AG10803 (cell line): ENCODE measurements at regions not wholly inside any gene's neighbourhood (a gene's known extent, or its start where the extent isn't known, plus 50 kb on each side); places are given as distances from the start of the nearest gene placed in this dataset.
"Not testable (repeated sequence)": the region's sequence is repeated elsewhere in the genome, so short reads cannot be mapped to it uniquely, and the experiment has no call there.

Experiments
- DNase-seq: peaks from one replicate; pipeline ENCODE4 v3.0.0; 2010; ENCODE audit warnings: low read depth
- H3K4me3 ChIP-seq: 2 replicates; pipeline ENCODE4 v1.5.1; 2011; ENCODE audit warnings: mild to moderate bottlenecking, low read length, control low read depth
- CTCF ChIP-seq: conservative IDR thresholded peaks from 2 replicates; pipeline ENCODE4 v1.5.1; 2011; ENCODE audit warnings: mild to moderate bottlenecking, low read length, control low read depth, inconsistent platforms

- H3K4me3 ChIP-seq, result no peak overlapping the region
- no peak for TF ChIP-seq CTCF
- peak; percentile 61 for DNase-seq
Measured at GRCh38 chr15:88994286-88994685, 81.1 kb upstream of the MFGE8 start.

GRCh38 chr15:88995449-88995848 is 82.3 kb upstream of the MFGE8 start:
- no peak for TF ChIP-seq CTCF
- no peak overlapping the region for H3K4me3 ChIP-seq
- DNase-seq, result peak; percentile 46

- no peak for DNase-seq
- TF ChIP-seq CTCF, result no peak
- H3K4me3 ChIP-seq, result no peak overlapping the region
Measured at GRCh38 chr15:88997531-88997930, 84.4 kb upstream of the MFGE8 start.

- DNase-seq, result no peak
- H3K4me3 ChIP-seq, result no peak overlapping the region
- TF ChIP-seq CTCF, result no peak
Measured at GRCh38 chr15:88998980-88999713, 86.0 kb upstream of the MFGE8 start.

DNA sequence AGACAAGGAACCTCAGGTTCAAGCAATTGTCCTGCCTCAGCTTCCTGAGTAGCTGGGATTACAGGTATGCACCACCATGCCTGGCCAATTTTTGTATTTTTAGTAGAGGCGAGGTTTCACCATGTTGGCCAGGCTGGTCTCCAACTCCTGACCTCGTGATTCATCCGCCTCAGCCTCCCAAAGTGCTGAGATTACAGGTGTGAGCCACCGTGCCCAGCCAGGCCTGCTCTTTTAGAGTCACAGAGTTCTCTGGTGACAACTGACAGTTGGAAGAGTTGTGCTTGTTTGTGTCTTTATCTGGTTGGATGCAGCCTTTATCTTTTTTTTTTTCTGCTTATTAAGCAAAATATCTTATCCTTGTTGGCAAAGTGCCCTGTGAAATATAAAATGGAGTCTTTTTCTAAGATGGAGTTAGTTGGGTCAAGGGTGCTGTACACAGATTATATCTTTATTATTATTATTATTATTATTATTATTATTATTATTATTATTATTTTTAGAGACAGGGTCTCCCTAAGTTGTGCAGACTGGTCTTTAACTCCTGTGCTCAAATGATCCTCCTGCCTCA is 86.5 kb upstream of the ABHD2 start:
- not testable (repeated sequence) for H3K4me3 ChIP-seq, DNase-seq

- H3K4me3 ChIP-seq, result no peak overlapping the region
- peak; percentile 91 for DNase-seq
- TF ChIP-seq CTCF, result no peak
Measured at GRCh38 chr15:89002281-89002761, 85.9 kb upstream of the ABHD2 start.

DNA sequence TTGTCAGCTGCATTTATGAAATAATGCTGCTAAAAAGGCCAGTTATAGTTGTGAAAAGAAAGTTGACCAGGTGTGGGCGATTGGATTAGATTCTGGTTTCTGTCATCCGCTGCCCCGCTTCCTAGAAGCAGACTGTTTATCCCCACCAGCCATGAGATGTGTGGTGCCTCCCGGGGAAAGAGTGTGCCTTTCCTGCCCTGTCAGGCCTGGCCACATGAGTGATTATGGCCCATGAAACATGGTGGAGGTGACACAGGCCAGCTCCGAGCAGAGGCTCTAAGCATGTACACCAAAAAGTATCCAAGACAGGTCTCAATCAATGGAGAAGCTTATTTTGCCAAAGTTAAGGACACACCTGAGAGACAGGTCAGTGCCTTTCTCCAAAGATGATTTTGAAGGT is 85.4 kb upstream of the ABHD2 start:
- no peak for TF ChIP-seq CTCF
- no peak overlapping the region for H3K4me3 ChIP-seq
- DNase-seq, result no peak
